HEK293T (cell line): ENCODE measurements at regions not wholly inside any gene's neighbourhood (a gene's known extent, or its start where the extent isn't known, plus 50 kb on each side); places are given as distances from the start of the nearest gene placed in this dataset.

Experiments
- ARNT ChIP-seq: fragments of 450-650 bp; IDR thresholded peaks from 2 replicates; pipeline ENCODE4 v1.6.1; 2017; ENCODE audit warnings: mild to moderate bottlenecking
- BHLHE40 ChIP-seq: fragments of 450-650 bp; IDR thresholded peaks from 2 replicates; pipeline ENCODE4 v1.6.1; 2016; ENCODE audit warnings: mild to moderate bottlenecking, moderate library complexity, borderline replicate concordance
- ELF4 ChIP-seq: fragments of 450-650 bp; IDR thresholded peaks from 2 replicates; pipeline ENCODE4 v1.6.1; 2017; ENCODE audit warnings: antibody characterized with exemption
- SUZ12 ChIP-seq: fragments of 450-650 bp; IDR thresholded peaks from 2 replicates; pipeline ENCODE4 v1.6.1; 2016; ENCODE audit warnings: mild to moderate bottlenecking
- TARDBP ChIP-seq: fragments of 450-650 bp; IDR thresholded peaks from 2 replicates; pipeline ENCODE4 v1.6.1; 2016

- no peak for TF ChIP-seq ELF4
- no peak for TF ChIP-seq SUZ12
- no peak for TF ChIP-seq TARDBP
- TF ChIP-seq ARNT = no peak
- no peak for TF ChIP-seq BHLHE40
Observed at GRCh38 chr11:90555477-90555876, 332.6 kb upstream of the CHORDC1 start.
